Activated T-cell treated with anti-CD3 and anti-CD28 coated beads, Interleukin-2, amount 50 U/mL, for 72 hours (primary cell): ENCODE measurements at regions not wholly inside any gene's neighbourhood (a gene's known extent, or its start where the extent isn't known, plus 50 kb on each side); places are given as distances from the start of the nearest gene placed in this dataset.

Source experiments
- ATAC-seq, 2 donors: fragments of 150-1000 bp; cut with Tn5 transposase; replicated peaks in 1 of 2; 2 replicates each; pipeline ENCODE4 v1.10.0; 2021; ENCODE audit warnings: moderate library complexity in 2 of 2, mild to moderate bottlenecking in 1 of 2
- DNase-seq, 2 donors: peaks; one replicate each; pipeline ENCODE4 v3.0.0; 2021 to 2022; ENCODE audit warnings: mixed read lengths in 1 of 2
- H3K27ac Mint-ChIP-seq: one replicate; pipeline ENCODE4 v1.8.0; 2022; ENCODE audit warnings: mild to moderate bottlenecking, moderate library complexity, mixed read lengths
- H3K27me3 Mint-ChIP-seq: one replicate; pipeline ENCODE4 v1.8.0; 2022; ENCODE audit warnings: low read depth, mixed read lengths
- H3K36me3 Mint-ChIP-seq, 2 donors: one replicate each; pipeline ENCODE4 v1.8.0; 2022; ENCODE audit warnings: mixed read lengths in 2 of 2, mild to moderate bottlenecking in 1 of 2; ENCODE audit not compliant: insufficient read depth in 2 of 2
- H3K4me1 Mint-ChIP-seq: one replicate; pipeline ENCODE4 v1.8.0; 2022; ENCODE audit warnings: low read depth, mixed read lengths
- H3K4me3 Mint-ChIP-seq, 2 donors: one replicate each; pipeline ENCODE4 v1.8.0; 2022; ENCODE audit warnings: mild to moderate bottlenecking in 2 of 2, mixed read lengths in 2 of 2, moderate library complexity in 2 of 2
- H3K9me3 Mint-ChIP-seq, 2 donors: one replicate each; pipeline ENCODE4 v1.8.0; 2022; ENCODE audit warnings: mixed read lengths in 2 of 2

- DNase-seq = no peak
- Mint-ChIP-seq H3K27me3 (peaks cover 36% of the 10 kb centered on the region), H3K27ac (no peak overlapping the region), H3K4me1 (peaks cover 34% of the 10 kb centered on the region), H3K9me3 (no peaks in the 10 kb centered on the region), H3K36me3 (peaks cover 0 to 7% of the 10 kb centered on the region in 2 donors), H3K4me3 (no peak overlapping the region)
- ATAC-seq = peak in 1 of 2 donors; percentile 40
Measured at GRCh38 chr9:95732802-95733688, 142.4 kb upstream of the ERCC6L2 start.

GRCh38 chr9:95731876-95732275 lies 143.6 kb upstream of the ERCC6L2 start:
- Mint-ChIP-seq H3K4me1 (peaks cover 34% of the 10 kb centered on the region), H3K4me3 (no peak overlapping the region), H3K27me3 (peaks cover 31% of the 10 kb centered on the region), H3K27ac (no peak overlapping the region), H3K9me3 (no peaks in the 10 kb centered on the region), H3K36me3 (peaks cover 0 to 7% of the 10 kb centered on the region in 2 donors)
- no peak for ATAC-seq
- no peak for DNase-seq

GRCh38 chr9:95729669-95730368 lies 145.7 kb upstream of the ERCC6L2 start:
- ATAC-seq (no peak), DNase-seq (no peak)
- H3K9me3 Mint-ChIP-seq = peaks cover 2% of the 10 kb centered on the region in 2 donors
- H3K36me3 Mint-ChIP-seq = peaks cover 3 to 15% of the 10 kb centered on the region in 2 donors
- no peak overlapping the region for H3K4me3 Mint-ChIP-seq
- peaks cover 31% of the 10 kb centered on the region for H3K27me3 Mint-ChIP-seq
- H3K4me1 Mint-ChIP-seq = peaks cover 35% of the 10 kb centered on the region
- H3K27ac Mint-ChIP-seq = no peak overlapping the region

GRCh38 chr9:95729046-95729445 lies 146.4 kb upstream of the ERCC6L2 start:
- DNase-seq (no peak), ATAC-seq (no peak)
- no peak overlapping the region for H3K4me3 Mint-ChIP-seq
- H3K4me1 Mint-ChIP-seq = peaks cover 35% of the 10 kb centered on the region
- peaks cover 2% of the 10 kb centered on the region in 2 donors for H3K9me3 Mint-ChIP-seq
- H3K27ac Mint-ChIP-seq = no peak overlapping the region
- peaks cover 27% of the 10 kb centered on the region for H3K27me3 Mint-ChIP-seq
- peaks cover 3 to 18% of the 10 kb centered on the region in 2 donors for H3K36me3 Mint-ChIP-seq

GRCh38 chr9:95727947-95728520 lies 147.5 kb upstream of the ERCC6L2 start:
- H3K27ac Mint-ChIP-seq = no peak overlapping the region
- peaks cover 25% of the 10 kb centered on the region for H3K27me3 Mint-ChIP-seq
- H3K4me1 Mint-ChIP-seq = peaks cover 27% of the 10 kb centered on the region
- no peak for ATAC-seq
- no peak for DNase-seq
- H3K36me3 Mint-ChIP-seq = peaks cover 3 to 18% of the 10 kb centered on the region in 2 donors
- H3K9me3 Mint-ChIP-seq = peaks cover 2% of the 10 kb centered on the region in 2 donors
- H3K4me3 Mint-ChIP-seq = no peak overlapping the region

GRCh38 chr9:95726756-95727155 lies 148.7 kb upstream of the ERCC6L2 start:
- H3K36me3 Mint-ChIP-seq = peaks cover 5 to 23% of the 10 kb centered on the region in 2 donors

GRCh38 chr9:95725045-95725444 lies 150.4 kb upstream of the ERCC6L2 start:
- no peak for DNase-seq
- Mint-ChIP-seq H3K36me3 (peaks cover 5 to 20% of the 10 kb centered on the region in 2 donors), H3K4me3 (peak overlapping the region; percentile 5 to 73), H3K27ac (peak overlapping the region; percentile 43), H3K27me3 (peaks cover 20% of the 10 kb centered on the region), H3K4me1 (peaks cover 28% of the 10 kb centered on the region), H3K9me3 (peaks cover 2% of the 10 kb centered on the region in 2 donors)
- ATAC-seq = peak; percentile 24 to 34

More at GRCh38 chr9:95726756-95727155, 148.7 kb upstream of the ERCC6L2 start:
- H3K9me3 Mint-ChIP-seq = peaks cover 2% of the 10 kb centered on the region in 2 donors
- peaks cover 25% of the 10 kb centered on the region for H3K27me3 Mint-ChIP-seq
- no peak overlapping the region for H3K27ac Mint-ChIP-seq
- ATAC-seq = no peak
- H3K4me3 Mint-ChIP-seq = no peak overlapping the region
- peaks cover 28% of the 10 kb centered on the region for H3K4me1 Mint-ChIP-seq
- no peak for DNase-seq

- Mint-ChIP-seq H3K27ac (peak overlapping the region; percentile 43), H3K36me3 (peaks cover 5 to 20% of the 10 kb centered on the region in 2 donors), H3K4me3 (peak overlapping the region; percentile 48 to 73), H3K27me3 (peaks cover 22% of the 10 kb centered on the region), H3K9me3 (peaks cover 2% of the 10 kb centered on the region in 2 donors), H3K4me1 (peaks cover 28% of the 10 kb centered on the region)
- ATAC-seq (peak; percentile 91 to 95), DNase-seq (peak; percentile 71 to 80)
Measured at GRCh38 chr9:95724253-95724991, 151.1 kb upstream of the ERCC6L2 start.

GRCh38 chr9:95722141-95722540 lies 153.3 kb upstream of the ERCC6L2 start:
- Mint-ChIP-seq H3K27ac (no peak overlapping the region), H3K36me3 (peaks cover 8 to 20% of the 10 kb centered on the region in 2 donors), H3K4me3 (no peak overlapping the region), H3K4me1 (peaks cover 28% of the 10 kb centered on the region), H3K27me3 (peaks cover 26% of the 10 kb centered on the region), H3K9me3 (peaks cover 7 to 11% of the 10 kb centered on the region in 2 donors)
- no peak for DNase-seq
- no peak for ATAC-seq

GRCh38 chr9:95721061-95721531 lies 154.4 kb upstream of the ERCC6L2 start:
- H3K36me3 Mint-ChIP-seq = peaks cover 8 to 21% of the 10 kb centered on the region in 2 donors
- DNase-seq (no peak), ATAC-seq (no peak)
- peaks cover 7 to 11% of the 10 kb centered on the region in 2 donors for H3K9me3 Mint-ChIP-seq
- H3K27ac Mint-ChIP-seq = no peak overlapping the region
- peaks cover 26% of the 10 kb centered on the region for H3K27me3 Mint-ChIP-seq
- peaks cover 28% of the 10 kb centered on the region for H3K4me1 Mint-ChIP-seq
- H3K4me3 Mint-ChIP-seq = no peak overlapping the region

- Mint-ChIP-seq H3K4me1 (peaks cover 22% of the 10 kb centered on the region), H3K4me3 (no peak overlapping the region), H3K27me3 (peaks cover 26% of the 10 kb centered on the region), H3K36me3 (peaks cover 8 to 21% of the 10 kb centered on the region in 2 donors), H3K27ac (no peak overlapping the region), H3K9me3 (peaks cover 7 to 13% of the 10 kb centered on the region in 2 donors)
- DNase-seq (no peak), ATAC-seq (no peak)
Measured at GRCh38 chr9:95720496-95720895, 155.0 kb upstream of the ERCC6L2 start.

GRCh38 chr9:95719354-95719753 lies 156.1 kb upstream of the ERCC6L2 start:
- H3K27ac Mint-ChIP-seq = no peak overlapping the region
- peaks cover 11% of the 10 kb centered on the region for H3K4me1 Mint-ChIP-seq
- peaks cover 9 to 17% of the 10 kb centered on the region in 2 donors for H3K36me3 Mint-ChIP-seq
- peaks cover 5 to 12% of the 10 kb centered on the region in 2 donors for H3K9me3 Mint-ChIP-seq
- H3K27me3 Mint-ChIP-seq = peaks cover 26% of the 10 kb centered on the region
- no peak for DNase-seq
- no peak for ATAC-seq
- no peak overlapping the region for H3K4me3 Mint-ChIP-seq
